Cerebellar nuclear complex (tissue), 1 donor: ENCODE measurements at regions not wholly inside any gene's neighbourhood (a gene's known extent, or its start where the extent isn't known, plus 50 kb on each side); places are given as distances from the start of the nearest gene placed in this dataset.

Experiments used
- DNase-seq, 2 experiments: peaks; one replicate each; lab custom pipeline; 2025; lab: John Stamatoyannopoulos, UW

- no peak for DNase-seq
These were observed 204.6 kb upstream of the CSF3R start for GRCh38 chr1:36687312-36687711.

- no peak for DNase-seq
These were observed 193.3 kb upstream of the CSF3R start for GRCh38 chr1:36675931-36676562.

- DNase-seq, result no peak
These were observed 192.4 kb upstream of the CSF3R start for GRCh38 chr1:36675106-36675505.

- no peak for DNase-seq
These were observed 190.5 kb upstream of the CSF3R start for GRCh38 chr1:36673202-36673601.

GRCh38 chr1:36669262-36669661, 186.5 kb upstream of the CSF3R start:
- no peak for DNase-seq

GRCh38 chr1:36667836-36668235, 185.1 kb upstream of the CSF3R start:
- DNase-seq, result no peak

- no peak for DNase-seq
These were observed 184.5 kb upstream of the CSF3R start for GRCh38 chr1:36667256-36667655.

- DNase-seq, result no peak
These were observed 182.9 kb upstream of the CSF3R start for GRCh38 chr1:36665478-36666080.

GRCh38 chr1:36664571-36665287, 182.0 kb upstream of the CSF3R start:
- no peak for DNase-seq

GRCh38 chr1:36663772-36664430, 181.2 kb upstream of the CSF3R start:
- no peak for DNase-seq

- no peak for DNase-seq
These were observed 176.1 kb upstream of the CSF3R start for GRCh38 chr1:36658838-36659237.

- no peak for DNase-seq
These were observed 175.1 kb upstream of the CSF3R start for GRCh38 chr1:36657826-36658225.

GRCh38 chr1:36656838-36657237, 174.1 kb upstream of the CSF3R start:
- DNase-seq, result no peak

- no peak for DNase-seq
These were observed 173.6 kb upstream of the CSF3R start for GRCh38 chr1:36656271-36656670.

- DNase-seq, result no peak
These were observed 171.9 kb upstream of the CSF3R start for GRCh38 chr1:36654586-36654985.

GRCh38 chr1:36653850-36654249, 171.1 kb upstream of the CSF3R start:
- no peak for DNase-seq

- no peak for DNase-seq
These were observed 169.9 kb upstream of the CSF3R start for GRCh38 chr1:36652586-36652985.

- no peak for DNase-seq
These were observed 169.3 kb upstream of the CSF3R start for GRCh38 chr1:36652011-36652410.

GRCh38 chr1:36651176-36651910, 168.6 kb upstream of the CSF3R start:
- no peak for DNase-seq

- DNase-seq, result no peak
These were observed 167.7 kb upstream of the CSF3R start for GRCh38 chr1:36650200-36651065.

- DNase-seq, result no peak
These were observed 163.2 kb upstream of the CSF3R start for GRCh38 chr1:36645867-36646266.
